ENCODE measurements at regions not wholly inside any gene's neighbourhood (a gene's known extent, or its start where the extent isn't known, plus 50 kb on each side); places are given as distances from the start of the nearest gene placed in this dataset.

DNA sequence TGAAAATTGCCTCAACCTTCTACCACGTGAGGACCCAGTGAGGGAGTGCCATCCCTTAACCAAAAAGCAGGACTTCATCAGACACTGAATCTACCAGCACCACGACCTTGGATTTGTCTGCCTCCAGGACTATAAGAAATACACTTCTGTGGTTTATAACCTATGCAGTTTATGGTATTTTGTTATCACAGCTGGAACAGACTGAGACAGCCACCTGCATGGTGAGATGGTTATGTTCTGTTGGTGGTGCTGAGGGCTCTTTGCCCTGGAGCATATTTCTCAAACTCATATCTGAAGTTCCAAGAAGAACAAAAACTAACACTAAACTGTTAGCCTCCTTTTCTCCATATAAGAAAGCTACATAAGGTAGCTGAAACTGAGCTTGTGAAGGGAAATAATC is 69.8 kb upstream of the RGS18 start:
- no peak overlapping the region for H3K27ac ChIP-seq
- H3K9me3 ChIP-seq = no peaks in the 10 kb centered on the region
- ATAC-seq (no peak), DNase-seq (no peak)
- TF ChIP-seq, protein P1, sequence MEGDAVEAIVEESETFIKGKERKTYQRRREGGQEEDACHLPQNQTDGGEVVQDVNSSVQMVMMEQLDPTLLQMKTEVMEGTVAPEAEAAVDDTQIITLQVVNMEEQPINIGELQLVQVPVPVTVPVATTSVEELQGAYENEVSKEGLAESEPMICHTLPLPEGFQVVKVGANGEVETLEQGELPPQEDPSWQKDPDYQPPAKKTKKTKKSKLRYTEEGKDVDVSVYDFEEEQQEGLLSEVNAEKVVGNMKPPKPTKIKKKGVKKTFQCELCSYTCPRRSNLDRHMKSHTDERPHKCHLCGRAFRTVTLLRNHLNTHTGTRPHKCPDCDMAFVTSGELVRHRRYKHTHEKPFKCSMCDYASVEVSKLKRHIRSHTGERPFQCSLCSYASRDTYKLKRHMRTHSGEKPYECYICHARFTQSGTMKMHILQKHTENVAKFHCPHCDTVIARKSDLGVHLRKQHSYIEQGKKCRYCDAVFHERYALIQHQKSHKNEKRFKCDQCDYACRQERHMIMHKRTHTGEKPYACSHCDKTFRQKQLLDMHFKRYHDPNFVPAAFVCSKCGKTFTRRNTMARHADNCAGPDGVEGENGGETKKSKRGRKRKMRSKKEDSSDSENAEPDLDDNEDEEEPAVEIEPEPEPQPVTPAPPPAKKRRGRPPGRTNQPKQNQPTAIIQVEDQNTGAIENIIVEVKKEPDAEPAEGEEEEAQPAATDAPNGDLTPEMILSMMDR (IDR thresholded peaks at IDR 0.05) = no peak
- intact Hi-C loops (cut with DNase I) = no loop called here
- no peak overlapping the region for H3K4me3 ChIP-seq
- H3K27me3 ChIP-seq (ENCODE audit: insufficient read depth in 3 of 3, low read length in 2 of 3) = no peaks in the 10 kb centered on the region
- no peaks in the 10 kb centered on the region for H3K4me1 ChIP-seq
- no peaks in the 10 kb centered on the region for H3K36me3 ChIP-seq (ENCODE audit: insufficient read depth in 1 of 2, low read depth in 1 of 2)
- 23 to 72% (median 41%) methylated on average over 2 of the region's 2 CpGs for WGBS, 3 donors

DNA sequence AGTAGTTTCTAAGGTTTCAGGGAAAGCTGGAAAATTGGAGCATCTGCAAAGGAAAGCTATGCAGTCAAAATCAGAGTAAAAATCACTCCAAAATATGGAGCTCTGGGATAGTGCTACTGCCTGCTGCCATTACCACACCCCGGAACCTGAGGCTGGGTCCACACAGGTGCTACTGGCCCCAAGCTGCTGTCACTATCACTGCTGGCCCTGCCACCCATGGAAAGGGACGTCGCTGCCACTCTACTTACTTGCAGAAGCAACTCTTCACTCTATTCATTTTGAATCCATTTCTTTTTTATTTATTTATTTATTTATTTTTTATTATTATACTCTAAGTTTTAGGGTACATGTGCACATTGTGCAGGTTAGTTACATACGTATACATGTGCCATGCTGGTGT is 60.3 kb upstream of the RGS18 start:
- intact Hi-C loops (cut with DNase I) = no loop called here
- no peaks in the 10 kb centered on the region for H3K27me3 ChIP-seq (ENCODE audit: insufficient read depth in 3 of 3, low read length in 2 of 3)
- TF ChIP-seq, protein P1 (IDR thresholded peaks at IDR 0.05) = no peak
- no peaks in the 10 kb centered on the region for H3K36me3 ChIP-seq (ENCODE audit: insufficient read depth in 1 of 2, low read depth in 1 of 2)
- ATAC-seq = no peak
- no peak overlapping the region for H3K4me3 ChIP-seq
- H3K27ac ChIP-seq = no peak overlapping the region
- no peaks in the 10 kb centered on the region for H3K9me3 ChIP-seq
- no peaks in the 10 kb centered on the region for H3K4me1 ChIP-seq
- WGBS, 3 donors = 90 to 97% (median 95%) methylated on average over 3 to 4 of the region's 4 CpGs
- no peak for DNase-seq

GRCh38 chr1:192099328-192099727 is 58.9 kb upstream of the RGS18 start:
- no peaks in the 10 kb centered on the region for H3K27me3 ChIP-seq (ENCODE audit: insufficient read depth in 3 of 3, low read length in 2 of 3)
- DNase-seq (no peak), ATAC-seq (no peak)
- no peaks in the 10 kb centered on the region for H3K9me3 ChIP-seq
- intact Hi-C loops (cut with DNase I) = no loop called here
- H3K36me3 ChIP-seq (ENCODE audit: insufficient read depth in 1 of 2, low read depth in 1 of 2) = no peaks in the 10 kb centered on the region
- no peak overlapping the region for H3K4me3 ChIP-seq
- TF ChIP-seq, protein P1 (IDR thresholded peaks at IDR 0.05) = no peak
- no peak overlapping the region for H3K27ac ChIP-seq
- no peaks in the 10 kb centered on the region for H3K4me1 ChIP-seq

- no peak for ATAC-seq
- 87 to 89% (median 89%) methylated on average over 6 of the region's 6 CpGs for WGBS, 3 donors
These were observed 57.4 kb upstream of the RGS18 start for GRCh38 chr1:192100686-192101468.

More at GRCh38 chr1:192100686-192101468, 57.4 kb upstream of the RGS18 start:
- TF ChIP-seq, protein P1 (IDR thresholded peaks at IDR 0.05) = no peak
- intact Hi-C loops (cut with DNase I) = no loop called here
- DNase-seq = no peak
- H3K36me3 ChIP-seq (ENCODE audit: insufficient read depth in 1 of 2, low read depth in 1 of 2) = no peaks in the 10 kb centered on the region
- no peaks in the 10 kb centered on the region for H3K9me3 ChIP-seq
- H3K4me3 ChIP-seq = no peak overlapping the region
- no peak overlapping the region for H3K27ac ChIP-seq
- no peaks in the 10 kb centered on the region for H3K4me1 ChIP-seq
- H3K27me3 ChIP-seq (ENCODE audit: insufficient read depth in 3 of 3, low read length in 2 of 3) = no peaks in the 10 kb centered on the region

All from psoas muscle (tissue), 7 donors.